Breast epithelium (tissue), 3 donors: ENCODE measurements at regions not wholly inside any gene's neighbourhood (a gene's known extent, or its start where the extent isn't known, plus 50 kb on each side); places are given as distances from the start of the nearest gene placed in this dataset.

ENCODE experiments used
- POLR2A ChIP-seq: fragments of 450-650 bp; IDR thresholded peaks from one replicate; pipeline ENCODE4 v1.6.1; 2016; ENCODE audit warnings: antibody characterized with exemption, mild to moderate bottlenecking, moderate library complexity
- TF ChIP-seq, protein P1 (sequence below), 3 donors: fragments of 450-650 bp; IDR thresholded peaks; one replicate each; pipeline ENCODE4 v1.5.1; 2016 to 2017; ENCODE audit warnings: antibody characterized with exemption in 3 of 3, mild to moderate bottlenecking in 3 of 3, moderate library complexity in 3 of 3

DNA sequence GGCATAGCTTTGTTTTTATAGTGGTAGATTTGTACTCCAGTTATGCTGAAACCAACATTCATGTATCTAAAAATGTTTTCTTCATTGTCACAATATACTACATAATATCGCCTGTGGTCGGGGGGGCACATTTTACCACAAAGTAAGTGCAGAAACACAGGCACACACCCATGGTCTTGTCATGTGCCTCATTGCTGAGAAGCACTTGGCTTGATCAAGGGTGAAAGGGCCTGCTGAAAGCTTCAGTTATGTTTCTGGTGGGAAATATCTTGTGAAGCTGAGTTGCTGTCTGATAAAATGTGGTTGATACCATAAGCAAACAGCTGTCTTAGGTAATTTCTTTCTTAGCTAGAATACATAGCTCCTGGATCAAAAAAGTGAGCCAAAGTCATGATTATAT lies 393.1 kb downstream of the MAN2A1 start:
- TF ChIP-seq POLR2A = no peak
- TF ChIP-seq, protein P1, sequence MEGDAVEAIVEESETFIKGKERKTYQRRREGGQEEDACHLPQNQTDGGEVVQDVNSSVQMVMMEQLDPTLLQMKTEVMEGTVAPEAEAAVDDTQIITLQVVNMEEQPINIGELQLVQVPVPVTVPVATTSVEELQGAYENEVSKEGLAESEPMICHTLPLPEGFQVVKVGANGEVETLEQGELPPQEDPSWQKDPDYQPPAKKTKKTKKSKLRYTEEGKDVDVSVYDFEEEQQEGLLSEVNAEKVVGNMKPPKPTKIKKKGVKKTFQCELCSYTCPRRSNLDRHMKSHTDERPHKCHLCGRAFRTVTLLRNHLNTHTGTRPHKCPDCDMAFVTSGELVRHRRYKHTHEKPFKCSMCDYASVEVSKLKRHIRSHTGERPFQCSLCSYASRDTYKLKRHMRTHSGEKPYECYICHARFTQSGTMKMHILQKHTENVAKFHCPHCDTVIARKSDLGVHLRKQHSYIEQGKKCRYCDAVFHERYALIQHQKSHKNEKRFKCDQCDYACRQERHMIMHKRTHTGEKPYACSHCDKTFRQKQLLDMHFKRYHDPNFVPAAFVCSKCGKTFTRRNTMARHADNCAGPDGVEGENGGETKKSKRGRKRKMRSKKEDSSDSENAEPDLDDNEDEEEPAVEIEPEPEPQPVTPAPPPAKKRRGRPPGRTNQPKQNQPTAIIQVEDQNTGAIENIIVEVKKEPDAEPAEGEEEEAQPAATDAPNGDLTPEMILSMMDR (IDR thresholded peaks at IDR 0.05) = no peak
